Thoracic aorta (tissue), 2 donors: ENCODE measurements at regions not wholly inside any gene's neighbourhood (a gene's known extent, or its start where the extent isn't known, plus 50 kb on each side); places are given as distances from the start of the nearest gene placed in this dataset.

ENCODE experiments used
- ATAC-seq: fragments of 150-250 bp; one replicate; pipeline ENCODE4 v1.8.0; 2017; ENCODE audit warnings: low read depth; ENCODE audit not compliant: insufficient number of reproducible peaks, low FRiP score
- DNase-seq: peaks from one replicate; pipeline ENCODE4 v3.0.0-alpha.2; 2020; ENCODE audit warnings: low spot score
- H3K27ac ChIP-seq, 2 donors: fragments of 200-600 bp; sonication (generic); 1 replicate in 1 of 2; 2 replicates in 1 of 2; pipeline ENCODE4 v1.5.1; 2016; ENCODE audit warnings: mild to moderate bottlenecking in 2 of 2, moderate library complexity in 2 of 2
- H3K27me3 ChIP-seq: fragments of 200-600 bp; sonication (generic); replicated peaks from 2 replicates; pipeline ENCODE4 v1.6.0; 2016; ENCODE audit warnings: mild to moderate bottlenecking; ENCODE audit not compliant: insufficient read depth
- H3K36me3 ChIP-seq: fragments of 200-600 bp; sonication (generic); one replicate; pipeline ENCODE4 v1.5.1; 2016
- H3K4me1 ChIP-seq, 2 donors: fragments of 200-600 bp; sonication (generic); 1 replicate in 1 of 2; 2 replicates in 1 of 2; pipeline versions ENCODE4 v1.5.1 to v1.6.0; 2016; ENCODE audit warnings: low read depth in 2 of 2, mild to moderate bottlenecking in 1 of 2; ENCODE audit not compliant: control insufficient read depth in 1 of 2
- H3K4me3 ChIP-seq: fragments of 200-600 bp; sonication (generic); 2 replicates; pipeline ENCODE4 v1.5.1; 2016; ENCODE audit warnings: mild to moderate bottlenecking
- H3K9me3 ChIP-seq: fragments of 200-600 bp; sonication (generic); 2 replicates; pipeline ENCODE4 v1.5.1; 2016
- TF ChIP-seq, protein P1 (sequence below): fragments of 200-600 bp; sonication (generic); IDR thresholded peaks from one replicate; pipeline ENCODE4 v1.5.1; 2019; ENCODE audit warnings: antibody characterized with exemption

DNA sequence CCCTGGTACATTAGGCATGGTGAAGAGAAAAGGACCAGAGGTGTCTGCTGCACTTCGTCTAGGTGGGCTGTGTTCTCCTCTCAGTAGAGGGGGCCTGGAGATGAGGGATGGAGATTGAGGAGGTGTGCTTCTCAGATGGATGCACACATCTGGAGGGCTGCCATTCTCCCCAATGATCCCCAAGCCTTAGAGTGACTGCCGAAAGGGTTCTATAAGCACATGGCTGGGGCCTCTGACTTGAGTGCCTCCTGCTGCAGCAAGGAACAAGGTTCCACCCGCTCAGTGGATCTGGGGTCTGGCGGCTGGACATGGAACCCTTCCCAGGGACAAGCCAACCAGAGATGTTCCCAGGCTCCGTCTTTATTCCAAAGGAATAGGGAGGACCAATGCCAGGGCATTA lies 66.8 kb downstream of the CPN2 start:
- TF ChIP-seq, protein P1, sequence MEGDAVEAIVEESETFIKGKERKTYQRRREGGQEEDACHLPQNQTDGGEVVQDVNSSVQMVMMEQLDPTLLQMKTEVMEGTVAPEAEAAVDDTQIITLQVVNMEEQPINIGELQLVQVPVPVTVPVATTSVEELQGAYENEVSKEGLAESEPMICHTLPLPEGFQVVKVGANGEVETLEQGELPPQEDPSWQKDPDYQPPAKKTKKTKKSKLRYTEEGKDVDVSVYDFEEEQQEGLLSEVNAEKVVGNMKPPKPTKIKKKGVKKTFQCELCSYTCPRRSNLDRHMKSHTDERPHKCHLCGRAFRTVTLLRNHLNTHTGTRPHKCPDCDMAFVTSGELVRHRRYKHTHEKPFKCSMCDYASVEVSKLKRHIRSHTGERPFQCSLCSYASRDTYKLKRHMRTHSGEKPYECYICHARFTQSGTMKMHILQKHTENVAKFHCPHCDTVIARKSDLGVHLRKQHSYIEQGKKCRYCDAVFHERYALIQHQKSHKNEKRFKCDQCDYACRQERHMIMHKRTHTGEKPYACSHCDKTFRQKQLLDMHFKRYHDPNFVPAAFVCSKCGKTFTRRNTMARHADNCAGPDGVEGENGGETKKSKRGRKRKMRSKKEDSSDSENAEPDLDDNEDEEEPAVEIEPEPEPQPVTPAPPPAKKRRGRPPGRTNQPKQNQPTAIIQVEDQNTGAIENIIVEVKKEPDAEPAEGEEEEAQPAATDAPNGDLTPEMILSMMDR, result no peak
- Histone ChIP-seq H3K27ac (no peak overlapping the region), H3K4me3 (no peak overlapping the region), H3K4me1 (peaks cover 0 to 34% of the 10 kb centered on the region in 2 donors), H3K27me3 (no peaks in the 10 kb centered on the region), H3K36me3 (no peaks in the 10 kb centered on the region), H3K9me3 (no peaks in the 10 kb centered on the region)
- DNase-seq (no peak), ATAC-seq (no peak)

DNA sequence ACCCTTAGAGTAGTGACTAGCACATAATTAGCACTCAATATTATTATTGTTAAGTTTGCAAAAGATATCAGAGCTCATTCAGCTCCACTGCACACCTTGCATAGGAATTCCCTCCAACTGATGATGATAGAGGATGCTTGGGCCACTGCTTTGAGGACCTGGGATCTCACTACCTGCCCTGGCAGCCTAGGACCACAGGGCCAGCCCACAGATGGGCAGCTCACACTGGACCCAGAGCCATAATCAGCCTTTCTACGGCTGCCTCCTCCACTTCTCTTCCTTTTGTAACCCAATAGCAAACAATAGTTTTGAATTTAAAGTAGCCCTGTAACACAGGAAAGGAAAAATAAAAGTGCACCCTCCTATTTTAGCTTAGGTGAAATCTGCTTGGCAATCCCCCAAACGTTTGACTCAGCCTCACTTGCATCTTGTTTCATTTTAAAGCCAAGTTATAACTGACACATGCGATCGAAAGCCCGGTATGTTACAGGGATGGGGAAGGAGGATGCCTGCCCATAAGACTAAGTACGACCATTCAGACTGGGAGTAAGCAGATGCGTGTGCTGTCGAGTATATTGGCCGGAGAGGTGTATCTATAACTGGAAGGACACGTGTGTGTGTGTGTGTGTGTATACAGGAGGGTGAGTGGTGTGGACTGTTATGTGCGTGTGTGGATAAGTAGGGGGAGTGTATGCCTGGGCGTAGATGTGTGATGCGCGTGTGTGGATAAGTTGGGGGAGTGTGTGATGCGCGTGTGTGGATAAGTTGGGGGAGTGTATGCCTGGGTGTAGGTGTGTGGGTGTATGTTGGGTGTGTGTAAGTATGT lies 65.9 kb downstream of the CPN2 start:
- Histone ChIP-seq H3K4me3 (no peak overlapping the region), H3K9me3 (no peaks in the 10 kb centered on the region), H3K4me1 (peaks cover 0 to 25% of the 10 kb centered on the region in 2 donors), H3K27me3 (no peaks in the 10 kb centered on the region), H3K36me3 (no peaks in the 10 kb centered on the region), H3K27ac (no peak overlapping the region)
- ATAC-seq (no peak), DNase-seq (no peak)
- TF ChIP-seq, protein P1, result no peak

DNA sequence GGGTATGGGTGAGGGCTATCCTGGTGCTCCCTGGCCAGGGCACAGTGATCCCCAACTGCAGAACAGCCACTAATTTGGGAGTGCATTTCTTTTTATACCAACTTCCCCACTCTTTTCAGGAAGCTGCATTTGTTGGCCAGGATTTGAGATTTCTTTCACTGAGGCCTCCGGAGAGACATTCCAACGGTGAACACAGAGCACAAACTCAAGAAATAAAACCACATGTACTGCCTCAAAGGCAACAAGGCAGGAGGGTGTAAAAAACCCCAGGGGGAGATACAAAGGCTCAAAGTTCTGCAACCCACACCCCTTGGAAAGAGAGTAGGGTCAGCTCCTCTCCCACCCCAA lies 65.3 kb downstream of the CPN2 start:
- Histone ChIP-seq H3K27me3 (no peaks in the 10 kb centered on the region), H3K4me3 (no peak overlapping the region), H3K36me3 (no peaks in the 10 kb centered on the region), H3K27ac (no peak overlapping the region), H3K4me1 (peaks cover 0 to 22% of the 10 kb centered on the region in 2 donors), H3K9me3 (peaks cover 3% of the 10 kb centered on the region)
- no peak for DNase-seq
- no peak for ATAC-seq
- TF ChIP-seq, protein P1, result no peak

DNA sequence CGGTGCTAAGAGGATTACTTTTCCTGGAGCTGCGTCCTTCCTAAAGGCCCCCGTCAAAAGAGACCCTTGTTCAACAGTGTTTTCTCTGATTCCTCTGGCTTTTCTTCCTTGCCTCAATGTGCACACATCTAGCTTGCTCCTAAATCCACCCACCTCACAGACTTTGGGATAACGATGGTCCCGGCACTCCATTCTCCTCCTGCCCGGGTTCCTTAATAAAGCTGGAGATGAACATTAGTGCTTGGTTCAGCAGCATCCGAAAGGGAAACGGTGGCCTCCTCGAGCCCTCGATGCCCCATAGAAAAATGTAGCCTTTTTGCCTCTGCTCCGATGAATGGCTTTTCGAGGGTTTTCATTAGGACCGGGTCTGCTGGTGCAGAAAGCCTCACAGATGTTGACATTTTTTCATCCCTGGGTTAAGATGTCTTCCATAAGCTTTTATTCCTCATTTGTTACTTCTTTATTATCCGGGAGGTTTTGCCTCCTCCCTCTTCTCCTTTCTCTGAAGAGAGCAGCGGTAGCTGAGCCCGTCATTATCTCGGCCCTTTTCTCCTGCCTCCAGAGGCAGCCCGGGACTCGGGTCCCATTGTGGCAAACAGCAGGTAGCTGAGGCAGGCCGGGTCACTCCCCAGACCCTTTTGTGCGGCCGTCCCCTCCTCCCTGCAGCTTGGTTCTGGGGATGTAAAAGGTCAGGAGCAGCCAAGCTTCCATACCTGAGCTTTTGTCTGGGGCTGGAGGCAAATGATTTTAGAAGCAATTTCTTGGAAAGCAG lies 64.6 kb downstream of the CPN2 start:
- DNase-seq (no peak), ATAC-seq (no peak)
- Histone ChIP-seq H3K4me3 (no peak overlapping the region), H3K27ac (no peak overlapping the region), H3K4me1 (peaks cover 0 to 22% of the 10 kb centered on the region in 2 donors), H3K9me3 (peaks cover 7% of the 10 kb centered on the region), H3K36me3 (no peaks in the 10 kb centered on the region), H3K27me3 (no peaks in the 10 kb centered on the region)
- TF ChIP-seq, protein P1, result no peak

DNA sequence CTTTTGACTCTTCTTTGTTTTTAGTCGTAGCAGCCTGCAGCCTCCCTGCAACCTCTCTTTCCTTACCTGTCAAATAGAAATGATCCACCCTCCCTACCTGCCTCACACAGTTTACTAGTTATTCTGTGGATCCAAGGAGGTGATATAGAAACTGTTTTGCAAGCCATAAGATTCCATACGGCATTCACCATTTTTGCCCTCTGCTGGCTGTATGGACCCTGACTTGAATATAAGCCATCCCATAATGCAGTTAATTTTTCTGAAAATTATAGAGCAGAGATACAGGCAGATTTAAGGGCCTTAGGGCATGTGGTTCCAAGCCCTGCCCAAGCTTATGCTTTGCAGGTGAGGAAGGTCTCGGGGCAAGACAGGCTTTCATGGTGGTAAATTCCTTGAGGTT lies 63.8 kb downstream of the CPN2 start:
- no peak overlapping the region for H3K27ac ChIP-seq
- peaks cover 0 to 22% of the 10 kb centered on the region in 2 donors for H3K4me1 ChIP-seq
- no peak for ATAC-seq
- H3K36me3 ChIP-seq, result no peaks in the 10 kb centered on the region
- TF ChIP-seq, protein P1, result no peak
- no peaks in the 10 kb centered on the region for H3K27me3 ChIP-seq
- peaks cover 7% of the 10 kb centered on the region for H3K9me3 ChIP-seq
- H3K4me3 ChIP-seq, result no peak overlapping the region
- DNase-seq, result no peak
